Panc1 (cell line): ENCODE measurements at regions not wholly inside any gene's neighbourhood (a gene's known extent, or its start where the extent isn't known, plus 50 kb on each side); places are given as distances from the start of the nearest gene placed in this dataset.
"Not testable (repeated sequence)": the region's sequence is repeated elsewhere in the genome, so short reads cannot be mapped to it uniquely, and the experiment has no call there.

Experiments used
- ATAC-seq: fragments of 200-7000 bp; cut with Tn5 transposase; 2 replicates; pipeline ENCODE4 v1.9.1; 2020; ENCODE audit warnings: mild to moderate bottlenecking, moderate library complexity
- BruUV-seq: library from RNA; stranded (reverse); fragments of 400-500 nt; replicated peaks from 2 replicates; lab custom pipeline; 2021; lab: Mats Ljungman, UMichigan
- CTCF ChIA-PET: fragments of 300-600 bp; sonication (Branson Sonifier 250); formaldehyde crosslinking; loops from one replicate; lab custom pipeline; 2022; ENCODE audit warnings: antibody characterized with exemption; lab: Charles Lee
- POLR2A ChIA-PET: fragments of 300-600 bp; sonication (Branson Sonifier 250); formaldehyde crosslinking; loops from one replicate; lab custom pipeline; 2022; ENCODE audit warnings: antibody characterized with exemption; lab: Charles Lee
- DNase-seq: peaks from one replicate; pipeline ENCODE4 v3.0.0-alpha.2; 2010; ENCODE audit warnings: low read depth, low spot score
- H3K27ac ChIP-seq: 2 replicates; pipeline ENCODE4 v1.5.1; 2011; ENCODE audit warnings: mild to moderate bottlenecking, low read length, inconsistent platforms
- H3K27me3 ChIP-seq: fragments of 200-500 bp; sonication (Bioruptor generic); 2 replicates; pipeline ENCODE4 v1.6.0; 2014; ENCODE audit warnings: low read length, inconsistent platforms; ENCODE audit not compliant: control insufficient read depth, insufficient read depth
- H3K36me3 ChIP-seq: fragments of 200-500 bp; sonication (Bioruptor generic); 2 replicates; pipeline ENCODE4 v1.5.1; 2014; ENCODE audit warnings: inconsistent platforms, mild to moderate bottlenecking, low read length, moderate library complexity; ENCODE audit not compliant: control insufficient read depth, insufficient read depth
- H3K4me1 ChIP-seq: 2 replicates; pipeline ENCODE4 v1.5.1; 2011; ENCODE audit warnings: inconsistent platforms, mild to moderate bottlenecking, low read length, moderate library complexity; ENCODE audit not compliant: control insufficient read depth, insufficient read depth
- H3K4me3 ChIP-seq, 2 experiments: 2 replicates each; pipeline ENCODE4 v1.5.1; 2011 to 2012; ENCODE audit warnings: low read depth in 2 of 2, low read length in 2 of 2, mild to moderate bottlenecking in 2 of 2, inconsistent platforms in 1 of 2, moderate library complexity in 1 of 2
- H3K9me3 ChIP-seq: fragments of 200-500 bp; sonication (Bioruptor generic); 2 replicates; pipeline ENCODE4 v1.5.1; 2014; ENCODE audit warnings: low read depth, mild to moderate bottlenecking, inconsistent platforms, low read length, moderate library complexity; ENCODE audit not compliant: control insufficient read depth, insufficient read depth
- CTCF ChIP-seq: fragments of 450-650 bp; IDR thresholded peaks from 2 replicates; pipeline ENCODE4 v1.5.1; 2017; ENCODE audit warnings: mild to moderate bottlenecking
- POLR2AphosphoS5 ChIP-seq: IDR thresholded peaks from 2 replicates; pipeline ENCODE4 v1.6.1; 2012; ENCODE audit warnings: mild to moderate bottlenecking, low read depth, low read length, moderate library complexity
- REST ChIP-seq, 2 experiments: IDR thresholded peaks; 2 replicates each; pipeline ENCODE4 v1.6.1; 2011 to 2012; ENCODE audit warnings: low read depth in 2 of 2, control low read depth in 1 of 2, low read length in 1 of 2, mild to moderate bottlenecking in 1 of 2, moderate library complexity in 1 of 2; ENCODE audit not compliant: insufficient read depth in 1 of 2
- SIN3A ChIP-seq: IDR thresholded peaks from 2 replicates; pipeline ENCODE4 v1.6.1; 2012; ENCODE audit warnings: low read depth, mild to moderate bottlenecking, low read length, moderate library complexity, borderline replicate concordance; ENCODE audit not compliant: insufficient read depth
- TCF7L2 ChIP-seq: IDR thresholded peaks from 2 replicates; pipeline ENCODE4 v1.6.1; 2011; ENCODE audit warnings: mild to moderate bottlenecking, low read depth, low read length, inconsistent platforms
- in situ Hi-C: cut with HindIII; loops from 2 replicates; pipeline ENCODE4 v1.10.0; 2016; ENCODE audit warnings: low sequenced_read_pairs, low pct_unique_long_range_greater_than_20kb
- intact Hi-C: fragments of 100-400 bp; cut with micrococcal nuclease; formaldehyde crosslinking; loops from one replicate; pipeline ENCODE4 v1.10.0; 2022; ENCODE audit not compliant: unreplicated experiment

DNA sequence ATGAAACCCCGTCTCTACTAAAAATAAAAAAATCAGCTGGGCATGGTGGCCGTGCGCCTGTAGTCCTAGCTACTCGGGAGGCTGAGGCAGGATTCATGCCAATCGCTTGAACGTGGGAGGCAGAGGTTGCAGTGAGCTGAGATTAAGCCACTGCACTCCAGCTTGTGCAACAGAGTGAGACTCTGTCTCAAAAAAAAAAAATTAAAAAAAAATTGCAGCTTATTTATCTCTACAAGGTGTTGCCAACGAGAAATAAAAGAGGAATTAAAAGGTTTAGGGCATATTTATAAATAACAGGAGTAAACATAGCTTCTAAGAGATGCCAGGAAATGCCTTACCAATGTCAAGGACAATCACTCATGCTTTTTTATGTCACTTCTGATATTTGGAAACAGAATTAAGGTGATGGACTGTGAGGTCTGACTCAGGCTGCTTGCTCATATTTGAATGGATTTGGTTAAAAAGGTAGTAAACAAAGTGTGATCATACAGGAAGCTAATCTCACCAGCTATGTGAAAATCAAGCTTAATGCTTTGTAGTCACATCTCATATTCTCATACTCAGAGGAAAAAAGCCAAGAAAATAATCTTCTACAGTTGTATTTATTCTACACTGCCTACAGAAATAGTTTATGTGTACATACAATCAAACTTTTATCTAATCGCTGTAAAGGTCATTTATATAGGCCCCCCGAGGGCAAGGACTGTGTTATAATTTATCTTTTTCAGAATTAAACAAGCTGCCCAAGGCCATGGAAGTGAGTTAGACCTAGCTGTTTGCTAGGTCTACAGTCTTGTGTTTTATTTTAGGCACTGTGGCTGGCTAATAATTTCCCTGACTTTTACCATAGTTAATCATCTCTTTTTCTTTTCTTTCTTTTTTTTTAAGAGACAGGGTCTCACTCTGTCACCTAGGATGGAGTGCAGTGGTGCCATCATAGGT is 61.1 kb upstream of the RBMX start:
- ChIA-PET POLR2A (no interaction called here), CTCF (interaction anchor here (0.6 kb wide), 1 partner anchor 17 kb away, joined by 3 read pairs; no protein-coding TSS in a partner anchor)
- TF ChIP-seq CTCF (no peak), SIN3A (no peak), REST (IDR thresholded peaks at IDR 0.05; ENCODE audit: insufficient read depth in 1 of 2, low read depth in 2 of 2, low read length in 1 of 2) (no peak), TCF7L2 (no peak), POLR2AphosphoS5 (no peak)
- intact Hi-C loops (no loop called here), in situ Hi-C loops (no loop called here)
- no peak for DNase-seq
- Histone ChIP-seq H3K36me3 (no peaks in the 10 kb centered on the region), H3K9me3 (no peaks in the 10 kb centered on the region), H3K4me1 (no peaks in the 10 kb centered on the region), H3K4me3 (no peak overlapping the region), H3K27ac (no peak overlapping the region), H3K27me3 (no peaks in the 10 kb centered on the region)
- no peak for ATAC-seq
- BruUV-seq, result no TSS peak

GRCh38 chrX:136936183-136936549 is 55.6 kb upstream of the RBMX start:
- BruUV-seq, result no TSS peak
- ChIA-PET POLR2A (no interaction called here), CTCF (no interaction called here)
- no peak overlapping the region for H3K4me3 ChIP-seq
- no peaks in the 10 kb centered on the region for H3K36me3 ChIP-seq
- no peak for DNase-seq
- TF ChIP-seq CTCF (no peak), TCF7L2 (no peak), POLR2AphosphoS5 (no peak), SIN3A (no peak), REST (IDR thresholded peaks at IDR 0.05; ENCODE audit: insufficient read depth in 1 of 2, low read depth in 2 of 2, low read length in 1 of 2) (no peak)
- ATAC-seq, result no peak
- H3K4me1 ChIP-seq, result no peaks in the 10 kb centered on the region
- in situ Hi-C loops (no loop called here), intact Hi-C loops (no loop called here)
- no peaks in the 10 kb centered on the region for H3K27me3 ChIP-seq
- no peaks in the 10 kb centered on the region for H3K9me3 ChIP-seq
- no peak overlapping the region for H3K27ac ChIP-seq

GRCh38 chrX:136935533-136936182 is 55.1 kb upstream of the RBMX start:
- BruUV-seq, in situ Hi-C loops, POLR2A ChIA-PET: not testable (repeated sequence)

More at GRCh38 chrX:136935533-136936182, 55.1 kb upstream of the RBMX start:
- CTCF ChIA-PET, ATAC-seq, H3K9me3 ChIP-seq, H3K27ac ChIP-seq, DNase-seq, H3K36me3 ChIP-seq, intact Hi-C loops, H3K4me3 ChIP-seq, H3K27me3 ChIP-seq, H3K4me1 ChIP-seq: not testable (repeated sequence)
